HG02938 (cell line): ENCODE measurements at regions not wholly inside any gene's neighbourhood (a gene's known extent, or its start where the extent isn't known, plus 50 kb on each side); places are given as distances from the start of the nearest gene placed in this dataset.
"Not testable (repeated sequence)": the region's sequence is repeated elsewhere in the genome, so short reads cannot be mapped to it uniquely, and the experiment has no call there.

Source experiments
- ATAC-seq: cut with Tn5 transposase; IDR thresholded peaks from one replicate; pipeline ENCODE4 v1.9.1; 2021; ENCODE audit warnings: mild to moderate bottlenecking, moderate library complexity; ENCODE audit not compliant: unreplicated experiment

GRCh38 chr7:153404124-153404523 lies 644.6 kb downstream of the ACTR3B start:
- no peak for ATAC-seq

- no peak for ATAC-seq
These were observed 645.3 kb downstream of the ACTR3B start for GRCh38 chr7:153404781-153405279.

GRCh38 chr7:153405704-153406485 lies 646.3 kb upstream of the DPP6 start:
- no peak for ATAC-seq

GRCh38 chr7:153406486-153406872 lies 645.7 kb upstream of the DPP6 start:
- no peak for ATAC-seq

GRCh38 chr7:153407291-153408046 lies 644.7 kb upstream of the DPP6 start:
- no peak for ATAC-seq

GRCh38 chr7:153408360-153409335 lies 643.5 kb upstream of the DPP6 start:
- no peak for ATAC-seq

- ATAC-seq: not testable (repeated sequence)
These were observed 642.4 kb upstream of the DPP6 start for GRCh38 chr7:153409567-153410342.

GRCh38 chr7:153410997-153411642 lies 641.1 kb upstream of the DPP6 start:
- not testable (repeated sequence) for ATAC-seq

- not testable (repeated sequence) for ATAC-seq
These were observed 639.9 kb upstream of the DPP6 start for GRCh38 chr7:153412114-153412823.

GRCh38 chr7:153412824-153413198 lies 639.4 kb upstream of the DPP6 start:
- ATAC-seq: not testable (repeated sequence)

- ATAC-seq: no peak
These were observed 639.0 kb upstream of the DPP6 start for GRCh38 chr7:153413199-153413539.

- no peak for ATAC-seq
These were observed 638.5 kb upstream of the DPP6 start for GRCh38 chr7:153413540-153414287.

- no peak for ATAC-seq
These were observed 637.9 kb upstream of the DPP6 start for GRCh38 chr7:153414288-153414629.

GRCh38 chr7:153415632-153416031 lies 636.6 kb upstream of the DPP6 start:
- no peak for ATAC-seq

- no peak for ATAC-seq
These were observed 629.6 kb upstream of the DPP6 start for GRCh38 chr7:153422291-153423209.

- ATAC-seq: no peak
These were observed 629.0 kb upstream of the DPP6 start for GRCh38 chr7:153423210-153423590.

- ATAC-seq: no peak
These were observed 621.3 kb upstream of the DPP6 start for GRCh38 chr7:153430931-153431330.

- ATAC-seq: no peak
These were observed 620.1 kb upstream of the DPP6 start for GRCh38 chr7:153432063-153432462.
